ENCODE measurements at regions not wholly inside any gene's neighbourhood (a gene's known extent, or its start where the extent isn't known, plus 50 kb on each side); places are given as distances from the start of the nearest gene placed in this dataset.

DNA sequence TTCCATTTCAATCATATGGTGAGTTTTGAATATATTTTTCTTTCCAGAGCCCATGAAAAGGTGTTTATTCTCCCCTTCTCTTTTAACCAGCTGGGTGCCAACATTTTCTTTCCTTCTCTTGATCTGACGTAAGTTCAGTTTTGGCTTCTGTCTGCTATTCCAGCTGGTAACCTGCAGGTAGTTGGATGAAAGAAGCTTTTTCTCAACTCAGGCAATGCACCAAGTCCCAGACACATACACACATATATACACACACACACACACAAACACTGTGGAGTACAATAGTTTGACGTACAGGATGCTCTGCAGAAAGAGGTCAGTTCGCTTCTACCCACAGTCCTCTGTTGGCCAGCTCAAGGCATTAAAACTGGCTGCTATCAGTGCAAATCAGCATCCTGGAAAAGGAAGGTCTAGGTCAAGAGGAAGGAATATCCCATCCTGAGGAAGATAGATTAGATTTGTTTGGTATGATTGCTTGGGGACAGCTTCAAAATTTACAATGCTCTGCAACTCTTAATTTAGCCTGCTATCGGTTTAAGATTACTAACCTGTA lies 214.3 kb upstream of the SEMA6A start:
- no peaks in the 10 kb centered on the region for H3K4me1 ChIP-seq (ENCODE audit: low read length)
- no peaks in the 10 kb centered on the region for H3K79me2 ChIP-seq (ENCODE audit: low read length)
- TF ChIP-seq CTCF (IDR thresholded peaks at IDR 0.05; ENCODE audit: low read depth, low read length) = no peak
- TF ChIP-seq EZH2phosphoT487 (IDR thresholded peaks at IDR 0.05; ENCODE audit: low read depth) = no peak
- no peak overlapping the region for H3K27ac ChIP-seq (ENCODE audit: low read length)
- H3K9ac ChIP-seq (ENCODE audit: low read length) = no peak overlapping the region
- no peaks in the 10 kb centered on the region for H3K9me3 ChIP-seq (ENCODE audit: insufficient read depth, low read length)
- no peak overlapping the region for H2AFZ ChIP-seq (ENCODE audit: low read depth, low read length)
- no peak overlapping the region for H3K4me2 ChIP-seq (ENCODE audit: low read length)
- no peaks in the 10 kb centered on the region for H3K36me3 ChIP-seq (replicated peaks; ENCODE audit: low read depth, low read length)
- H3K4me3 ChIP-seq (ENCODE audit: low read length) = no peak overlapping the region
- H4K20me1 ChIP-seq (ENCODE audit: insufficient read depth, low read length) = no peaks in the 10 kb centered on the region
- no peaks in the 10 kb centered on the region for H3K27me3 ChIP-seq (ENCODE audit: low read depth, low read length)

DNA sequence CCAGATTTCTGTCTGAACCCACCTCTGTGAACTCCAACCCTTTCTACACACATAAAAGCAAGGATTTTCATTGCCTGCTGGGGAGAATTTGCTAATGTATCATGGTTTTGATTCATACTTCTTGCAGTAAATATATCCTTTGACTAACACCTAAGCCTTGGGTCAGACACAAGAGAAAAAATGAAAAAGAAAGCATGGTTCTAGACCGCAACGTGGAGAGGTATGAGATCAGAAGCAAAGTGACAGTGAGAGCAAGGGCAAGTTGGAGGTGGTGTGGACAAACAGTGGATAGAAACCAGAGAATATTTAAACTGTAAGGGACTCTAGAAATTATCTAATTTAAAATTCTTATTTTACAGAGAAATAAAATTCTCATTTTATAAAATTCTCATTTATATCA lies 212.9 kb upstream of the SEMA6A start:
- no peak overlapping the region for H3K4me3 ChIP-seq (ENCODE audit: low read length)

DNA sequence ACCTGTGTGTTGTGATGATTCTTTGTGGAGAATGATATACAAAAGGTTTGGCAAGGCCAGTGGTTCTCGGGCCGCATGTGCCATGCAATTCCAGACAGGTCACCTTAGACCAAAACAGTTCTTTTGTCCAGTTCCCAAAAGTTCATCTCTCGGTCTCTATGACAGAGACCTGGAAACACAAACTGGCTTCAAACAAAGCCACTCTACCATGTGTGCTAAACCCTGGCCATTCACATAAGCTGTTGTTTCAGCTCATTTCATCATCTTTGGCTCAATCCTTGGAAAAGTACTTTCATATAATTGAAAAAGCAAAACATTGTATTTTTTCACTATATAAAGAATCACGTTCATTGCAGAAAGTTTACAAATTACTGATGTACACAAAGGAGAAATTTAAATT lies 210.5 kb upstream of the SEMA6A start:
- Histone ChIP-seq H3K4me3 (ENCODE audit: low read length) (no peak overlapping the region), H4K20me1 (ENCODE audit: insufficient read depth, low read length) (no peaks in the 10 kb centered on the region), H3K27ac (ENCODE audit: low read length) (no peak overlapping the region), H3K9ac (ENCODE audit: low read length) (no peak overlapping the region), H3K27me3 (ENCODE audit: low read depth, low read length) (no peaks in the 10 kb centered on the region), H2AFZ (ENCODE audit: low read depth, low read length) (no peak overlapping the region), H3K9me3 (ENCODE audit: insufficient read depth, low read length) (no peaks in the 10 kb centered on the region), H3K79me2 (ENCODE audit: low read length) (no peaks in the 10 kb centered on the region), H3K36me3 (replicated peaks; ENCODE audit: low read depth, low read length) (no peaks in the 10 kb centered on the region), H3K4me2 (ENCODE audit: low read length) (no peak overlapping the region), H3K4me1 (ENCODE audit: low read length) (no peaks in the 10 kb centered on the region)
- no peak for TF ChIP-seq CTCF (IDR thresholded peaks at IDR 0.05; ENCODE audit: low read depth, low read length)
- TF ChIP-seq EZH2phosphoT487 (IDR thresholded peaks at IDR 0.05; ENCODE audit: low read depth) = no peak

More for the DNA sequence above, 212.9 kb upstream of the SEMA6A start:
- Histone ChIP-seq H2AFZ (ENCODE audit: low read depth, low read length) (no peak overlapping the region), H3K27ac (ENCODE audit: low read length) (no peak overlapping the region), H4K20me1 (ENCODE audit: insufficient read depth, low read length) (no peaks in the 10 kb centered on the region), H3K79me2 (ENCODE audit: low read length) (no peaks in the 10 kb centered on the region), H3K4me1 (ENCODE audit: low read length) (no peaks in the 10 kb centered on the region), H3K4me2 (ENCODE audit: low read length) (no peak overlapping the region), H3K9me3 (ENCODE audit: insufficient read depth, low read length) (no peaks in the 10 kb centered on the region), H3K27me3 (ENCODE audit: low read depth, low read length) (no peaks in the 10 kb centered on the region), H3K36me3 (replicated peaks; ENCODE audit: low read depth, low read length) (no peaks in the 10 kb centered on the region), H3K9ac (ENCODE audit: low read length) (no peak overlapping the region)
- no peak for TF ChIP-seq CTCF (IDR thresholded peaks at IDR 0.05; ENCODE audit: low read depth, low read length)
- TF ChIP-seq EZH2phosphoT487 (IDR thresholded peaks at IDR 0.05; ENCODE audit: low read depth) = no peak

DNA sequence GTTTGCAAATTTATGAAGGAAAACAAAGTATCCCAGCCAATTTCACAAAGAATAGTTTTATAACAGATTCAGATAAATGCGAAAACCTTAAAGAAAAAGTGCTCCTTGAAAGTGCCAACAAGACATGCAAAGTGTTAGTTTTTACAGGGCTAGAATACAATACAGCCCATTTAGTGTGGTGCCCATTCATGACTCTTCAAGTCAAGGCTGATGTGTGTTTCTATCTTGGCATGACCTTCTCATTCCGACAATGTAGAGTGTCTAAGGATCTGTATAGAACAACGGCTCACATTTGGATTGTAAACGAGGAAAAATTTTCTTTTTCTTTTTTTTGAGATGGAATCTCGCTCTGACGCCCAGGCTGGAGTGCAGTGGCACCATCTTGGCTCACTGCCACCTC lies 205.2 kb upstream of the SEMA6A start:
- Histone ChIP-seq H3K4me2 (ENCODE audit: low read length) (no peak overlapping the region), H2AFZ (ENCODE audit: low read depth, low read length) (no peak overlapping the region), H4K20me1 (ENCODE audit: insufficient read depth, low read length) (no peaks in the 10 kb centered on the region), H3K9me3 (ENCODE audit: insufficient read depth, low read length) (no peaks in the 10 kb centered on the region), H3K9ac (ENCODE audit: low read length) (no peak overlapping the region), H3K27ac (ENCODE audit: low read length) (no peak overlapping the region), H3K27me3 (ENCODE audit: low read depth, low read length) (no peaks in the 10 kb centered on the region), H3K4me1 (ENCODE audit: low read length) (no peaks in the 10 kb centered on the region), H3K36me3 (replicated peaks; ENCODE audit: low read depth, low read length) (no peaks in the 10 kb centered on the region), H3K4me3 (ENCODE audit: low read length) (no peak overlapping the region), H3K79me2 (ENCODE audit: low read length) (no peaks in the 10 kb centered on the region)
- TF ChIP-seq CTCF (IDR thresholded peaks at IDR 0.05; ENCODE audit: low read depth, low read length) = no peak
- TF ChIP-seq EZH2phosphoT487 (IDR thresholded peaks at IDR 0.05; ENCODE audit: low read depth) = no peak

Measured in OCI-LY3 (cell line).